Duodenal mucosa (tissue), 2 donors: ENCODE measurements at regions not wholly inside any gene's neighbourhood (a gene's known extent, or its start where the extent isn't known, plus 50 kb on each side); places are given as distances from the start of the nearest gene placed in this dataset.

Experiments used
- H3K27ac ChIP-seq: one replicate; pipeline ENCODE4 v1.7.0; 2013; ENCODE audit warnings: low read depth, low read length
- H3K27me3 ChIP-seq, 2 donors: one replicate each; pipeline ENCODE4 v1.7.0; 2013; ENCODE audit warnings: low read length in 2 of 2, control low read depth in 1 of 2; ENCODE audit not compliant: insufficient read depth in 2 of 2, control insufficient read depth in 1 of 2
- H3K36me3 ChIP-seq, 2 donors: one replicate each; pipeline ENCODE4 v1.7.0; 2013; ENCODE audit warnings: low read length in 2 of 2, control low read depth in 1 of 2; ENCODE audit not compliant: insufficient read depth in 2 of 2, control insufficient read depth in 1 of 2
- H3K4me1 ChIP-seq, 2 donors: one replicate each; pipeline ENCODE4 v1.7.0; 2013; ENCODE audit warnings: low read length in 2 of 2, control low read depth in 1 of 2; ENCODE audit not compliant: insufficient read depth in 2 of 2, control insufficient read depth in 1 of 2
- H3K4me3 ChIP-seq, 2 donors: one replicate each; pipeline ENCODE4 v1.7.0; 2013; ENCODE audit warnings: low read length in 2 of 2, low read depth in 1 of 2
- H3K9ac ChIP-seq, 2 donors: one replicate each; pipeline ENCODE4 v1.7.0; 2013; ENCODE audit warnings: low read length in 2 of 2, low read depth in 1 of 2
- H3K9me3 ChIP-seq, 2 donors: one replicate each; pipeline ENCODE4 v1.7.0; 2013; ENCODE audit warnings: low read length in 2 of 2, control low read depth in 1 of 2; ENCODE audit not compliant: control insufficient read depth in 1 of 2

- no peaks in the 10 kb centered on the region for H3K36me3 ChIP-seq
- H3K9me3 ChIP-seq = no peaks in the 10 kb centered on the region
- no peak overlapping the region for H3K4me3 ChIP-seq
- H3K27me3 ChIP-seq = no peaks in the 10 kb centered on the region
- H3K9ac ChIP-seq = no peak overlapping the region
- H3K4me1 ChIP-seq = no peaks in the 10 kb centered on the region
- H3K27ac ChIP-seq = no peak overlapping the region
Observed at GRCh38 chr3:65030847-65031463, 343.2 kb upstream of the ADAMTS9 start.

DNA sequence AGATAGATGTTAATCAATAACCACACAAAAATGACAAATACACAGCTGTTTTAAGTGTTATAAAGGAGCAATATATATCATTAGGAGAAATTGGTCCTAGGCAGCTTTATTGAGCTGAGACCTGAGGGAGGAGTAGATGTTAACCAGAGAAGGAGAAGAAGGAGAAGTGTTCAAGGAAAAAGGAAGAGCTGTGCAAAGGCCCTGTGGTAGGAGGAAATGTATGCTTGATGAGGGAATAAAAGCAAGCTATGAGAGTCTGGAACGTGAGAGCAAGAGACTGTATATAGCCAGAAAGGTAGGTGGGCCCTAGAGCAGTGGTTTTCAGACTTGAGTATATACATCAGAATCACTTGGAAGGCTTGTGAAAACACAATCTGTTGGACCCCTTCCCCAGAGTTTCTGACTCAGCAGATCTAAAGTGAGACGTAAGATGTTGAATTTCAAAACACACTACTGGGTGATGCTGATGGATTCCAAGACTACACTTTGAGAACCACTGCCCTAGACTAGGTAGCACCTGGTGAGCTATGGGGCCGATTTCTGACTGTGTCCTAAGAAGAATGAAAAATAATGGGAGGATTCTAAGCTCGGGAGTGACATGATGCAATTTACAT is 342.3 kb upstream of the ADAMTS9 start:
- no peaks in the 10 kb centered on the region for H3K27me3 ChIP-seq

DNA sequence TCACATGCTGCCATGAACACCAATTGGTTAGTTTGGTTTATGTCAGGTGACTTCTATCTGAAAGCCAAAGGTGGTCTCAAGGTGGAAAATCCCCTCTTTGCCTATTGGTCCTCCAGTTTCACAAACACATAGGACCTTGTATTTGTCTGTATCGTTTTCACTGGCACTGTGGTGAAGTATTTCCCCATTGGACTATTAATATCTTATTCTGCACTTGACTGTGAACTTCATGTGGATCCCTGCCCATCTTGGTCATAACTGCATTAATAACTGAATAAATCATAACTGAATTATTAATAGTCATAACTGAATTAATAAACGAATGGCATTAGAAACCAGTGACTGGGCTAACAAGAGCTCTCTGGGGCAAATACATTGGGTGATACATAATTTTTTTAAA is 341.3 kb upstream of the ADAMTS9 start:
- no peaks in the 10 kb centered on the region for H3K27me3 ChIP-seq
- no peak overlapping the region for H3K9ac ChIP-seq
- no peaks in the 10 kb centered on the region for H3K4me1 ChIP-seq
- no peaks in the 10 kb centered on the region for H3K9me3 ChIP-seq
- H3K27ac ChIP-seq = no peak overlapping the region
- no peaks in the 10 kb centered on the region for H3K36me3 ChIP-seq
- no peak overlapping the region for H3K4me3 ChIP-seq

More for the DNA sequence above, 342.3 kb upstream of the ADAMTS9 start:
- Histone ChIP-seq H3K4me1 (no peaks in the 10 kb centered on the region), H3K27ac (no peak overlapping the region), H3K36me3 (no peaks in the 10 kb centered on the region), H3K9me3 (no peaks in the 10 kb centered on the region), H3K9ac (no peak overlapping the region), H3K4me3 (no peak overlapping the region)

GRCh38 chr3:65028024-65028423 is 340.2 kb upstream of the ADAMTS9 start:
- H3K9ac ChIP-seq = no peak overlapping the region
- no peak overlapping the region for H3K4me3 ChIP-seq

DNA sequence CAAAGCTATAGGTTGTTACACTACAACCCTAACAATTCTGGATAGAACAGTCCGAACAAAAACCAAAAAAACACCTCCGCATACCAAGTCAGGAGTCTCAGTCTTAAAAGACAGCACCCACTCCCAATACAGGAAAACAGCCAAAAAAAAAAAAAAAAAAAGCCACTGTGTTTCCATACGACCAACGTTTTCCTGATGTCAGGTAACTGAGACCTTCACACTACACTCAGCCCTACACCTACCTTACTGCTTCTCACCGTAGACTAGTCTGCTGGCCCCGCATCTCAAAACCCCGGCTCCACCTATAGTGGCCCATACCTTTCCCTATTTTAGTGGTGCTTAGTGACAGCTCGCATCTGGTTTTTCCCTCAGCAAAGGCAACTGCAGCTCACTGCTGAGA is 339.5 kb upstream of the ADAMTS9 start:
- Histone ChIP-seq H3K4me1 (no peaks in the 10 kb centered on the region), H3K27ac (no peak overlapping the region), H3K9ac (no peak overlapping the region), H3K4me3 (no peak overlapping the region), H3K36me3 (no peaks in the 10 kb centered on the region), H3K27me3 (no peaks in the 10 kb centered on the region), H3K9me3 (no peaks in the 10 kb centered on the region)

More at GRCh38 chr3:65028024-65028423, 340.2 kb upstream of the ADAMTS9 start:
- no peak overlapping the region for H3K27ac ChIP-seq
- H3K9me3 ChIP-seq = no peaks in the 10 kb centered on the region
- no peaks in the 10 kb centered on the region for H3K27me3 ChIP-seq
- no peaks in the 10 kb centered on the region for H3K4me1 ChIP-seq
- no peaks in the 10 kb centered on the region for H3K36me3 ChIP-seq

DNA sequence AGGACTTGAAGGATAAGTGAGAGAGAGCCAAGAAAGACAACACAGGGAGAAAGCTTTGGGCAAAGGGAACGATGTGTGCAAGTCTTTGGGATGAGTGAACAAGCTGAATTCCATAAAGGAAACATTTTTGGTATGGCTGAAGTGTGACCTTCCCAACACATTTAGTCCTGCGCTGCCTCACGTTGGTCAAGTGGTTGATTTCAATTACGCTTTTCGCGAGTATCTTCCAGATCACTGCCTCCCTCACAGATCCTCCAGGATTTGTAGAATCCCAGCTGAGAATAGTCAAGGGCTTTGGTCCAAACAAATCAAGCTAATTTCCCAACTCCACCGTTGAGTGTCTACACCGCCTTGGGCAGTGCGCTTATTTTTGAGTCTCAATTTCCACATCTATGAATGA is 338.4 kb upstream of the ADAMTS9 start:
- H3K4me3 ChIP-seq = no peak overlapping the region
- no peak overlapping the region for H3K9ac ChIP-seq
- H3K9me3 ChIP-seq = no peaks in the 10 kb centered on the region
- no peak overlapping the region for H3K27ac ChIP-seq
- H3K36me3 ChIP-seq = no peaks in the 10 kb centered on the region
- H3K27me3 ChIP-seq = no peaks in the 10 kb centered on the region
- H3K4me1 ChIP-seq = no peaks in the 10 kb centered on the region

DNA sequence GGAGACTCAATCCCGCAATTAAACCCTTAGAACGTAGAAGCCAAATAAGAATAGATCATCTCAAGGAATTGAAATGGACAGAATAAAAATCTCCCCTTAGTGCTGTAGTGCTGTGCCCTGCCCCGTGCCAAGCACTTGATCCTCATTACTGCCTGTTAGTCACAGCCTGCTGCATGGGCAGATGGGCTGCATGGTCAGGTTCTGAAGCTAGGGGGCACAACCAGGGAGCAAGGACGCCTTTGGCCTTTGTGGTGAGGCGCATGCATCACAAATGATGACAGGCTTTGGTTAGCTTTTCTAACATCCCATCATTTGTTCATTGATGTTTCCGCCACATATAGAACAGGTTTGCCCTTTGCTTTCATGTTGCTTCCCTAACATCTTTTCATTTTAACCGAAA is 336.3 kb upstream of the ADAMTS9 start:
- no peaks in the 10 kb centered on the region for H3K9me3 ChIP-seq
- no peak overlapping the region for H3K27ac ChIP-seq
- H3K36me3 ChIP-seq = no peaks in the 10 kb centered on the region
- H3K27me3 ChIP-seq = no peaks in the 10 kb centered on the region
- no peak overlapping the region for H3K4me3 ChIP-seq
- H3K9ac ChIP-seq = no peak overlapping the region
- peaks cover 5 to 6% of the 10 kb centered on the region in 2 donors for H3K4me1 ChIP-seq

GRCh38 chr3:65020281-65021160 is 332.7 kb upstream of the ADAMTS9 start:
- H3K4me1 ChIP-seq = peaks cover 12 to 16% of the 10 kb centered on the region in 2 donors
- no peaks in the 10 kb centered on the region for H3K36me3 ChIP-seq
- no peak overlapping the region for H3K4me3 ChIP-seq
- no peak overlapping the region for H3K27ac ChIP-seq
- H3K9ac ChIP-seq = no peak overlapping the region
- H3K9me3 ChIP-seq = no peaks in the 10 kb centered on the region
- H3K27me3 ChIP-seq = no peaks in the 10 kb centered on the region

DNA sequence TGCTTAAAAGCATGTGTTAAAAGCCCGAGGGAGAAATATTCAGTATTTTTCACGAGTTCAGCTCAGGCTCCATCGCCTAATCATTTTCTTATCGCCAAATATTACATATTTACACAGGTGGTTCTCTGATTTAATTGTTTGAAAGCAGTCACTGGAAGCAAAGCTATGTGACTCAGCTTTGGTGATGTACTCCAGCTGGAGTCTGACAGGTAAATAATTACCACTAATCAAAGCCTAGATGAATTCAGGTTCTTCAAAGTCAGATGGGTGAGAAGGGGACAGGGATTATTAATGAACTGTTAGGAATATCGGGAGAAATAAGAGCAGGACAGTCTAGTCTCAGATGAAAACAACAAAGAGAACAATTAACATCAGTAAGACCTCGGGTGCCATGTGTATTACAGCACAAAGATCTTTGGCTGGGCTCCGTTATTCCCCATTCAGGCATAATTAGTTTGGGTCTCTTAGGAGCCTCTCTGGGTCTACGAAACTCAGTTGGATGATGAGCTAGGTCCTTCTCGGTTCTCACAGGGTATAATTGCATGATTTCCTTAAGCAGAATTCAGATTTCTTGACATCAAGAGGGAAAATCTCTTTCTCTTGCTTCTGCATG is 331.7 kb upstream of the ADAMTS9 start:
- H3K4me1 ChIP-seq = peaks cover 12 to 16% of the 10 kb centered on the region in 2 donors
- H3K27me3 ChIP-seq = no peaks in the 10 kb centered on the region
- H3K9ac ChIP-seq = no peak overlapping the region
- H3K36me3 ChIP-seq = no peaks in the 10 kb centered on the region
- H3K4me3 ChIP-seq = no peak overlapping the region
- no peaks in the 10 kb centered on the region for H3K9me3 ChIP-seq
- no peak overlapping the region for H3K27ac ChIP-seq

DNA sequence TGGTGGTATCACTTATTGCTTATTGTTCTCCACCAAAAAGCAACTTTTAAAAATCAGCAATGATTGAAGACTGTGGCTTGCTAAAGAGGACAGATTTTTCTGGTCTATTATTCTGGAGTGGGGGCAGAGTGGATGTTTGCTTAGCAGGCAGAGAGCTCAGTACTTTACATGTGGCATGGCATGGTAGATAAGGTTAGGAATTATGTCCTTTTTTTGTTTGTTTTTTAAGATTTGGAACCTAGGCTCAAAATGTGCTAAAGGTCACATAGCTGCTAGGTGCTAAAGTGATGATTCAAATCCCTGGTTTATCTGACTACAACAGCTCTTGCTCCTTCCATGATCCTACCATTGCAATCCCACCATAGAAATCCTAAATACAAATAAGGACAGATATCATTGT is 331.0 kb upstream of the ADAMTS9 start:
- H3K36me3 ChIP-seq = no peaks in the 10 kb centered on the region
- no peaks in the 10 kb centered on the region for H3K9me3 ChIP-seq
- peaks cover 12 to 16% of the 10 kb centered on the region in 2 donors for H3K4me1 ChIP-seq
- no peak overlapping the region for H3K9ac ChIP-seq
- H3K27ac ChIP-seq = no peak overlapping the region
- no peaks in the 10 kb centered on the region for H3K27me3 ChIP-seq
- H3K4me3 ChIP-seq = no peak overlapping the region
